ENCODE measurements at regions not wholly inside any gene's neighbourhood (a gene's known extent, or its start where the extent isn't known, plus 50 kb on each side); places are given as distances from the start of the nearest gene placed in this dataset.
"Not testable (repeated sequence)": the region's sequence is repeated elsewhere in the genome, so short reads cannot be mapped to it uniquely, and the experiment has no call there.

- H3K4me1 ChIP-seq (ENCODE audit: insufficient read depth, low read length); H3K4me3 ChIP-seq (ENCODE audit: low read length in 2 of 2); DNase-seq; H3K4me3 Mint-ChIP-seq; H3K36me3 Mint-ChIP-seq; POLR2A ChIA-PET (ENCODE audit: partially characterized antibody); H3K4me1 Mint-ChIP-seq; H3K9me3 ChIP-seq (ENCODE audit: control insufficient read depth in 1 of 2, low read length in 2 of 2); CTCF ChIA-PET (ENCODE audit: partially characterized antibody); H3K27me3 ChIP-seq (ENCODE audit: insufficient read depth, low read length); H3K27ac ChIP-seq (ENCODE audit: low read depth, low read length); H3K9me3 Mint-ChIP-seq; H3K27ac Mint-ChIP-seq; H3K36me3 ChIP-seq (ENCODE audit: insufficient read depth, low read length); intact Hi-C loops (cut with micrococcal nuclease): not testable (repeated sequence)
- peaks cover 12 to 26% of the 10 kb centered on the region in 2 donors for H3K27me3 Mint-ChIP-seq
These were observed 114.7 kb upstream of the ZBTB40 start for GRCh38 chr1:22336696-22337545.

- ChIA-PET CTCF (ENCODE audit: partially characterized antibody) (no interaction called here), POLR2A (ENCODE audit: partially characterized antibody) (no interaction called here)
- H3K36me3 ChIP-seq (ENCODE audit: insufficient read depth, low read length) = no peaks in the 10 kb centered on the region
- H3K27me3 ChIP-seq (ENCODE audit: insufficient read depth, low read length) = peaks cover 7% of the 10 kb centered on the region
- intact Hi-C loops (cut with micrococcal nuclease) = no loop called here
- H3K27ac ChIP-seq (ENCODE audit: low read depth, low read length) = no peak overlapping the region
- Mint-ChIP-seq H3K4me1 (peaks cover 0 to 7% (median 2%) of the 10 kb centered on the region in 4 donors), H3K9me3 (peaks cover 0 to 1% (median 0%) of the 10 kb centered on the region in 8 donors), H3K27me3 (peaks cover 16 to 32% of the 10 kb centered on the region in 2 donors), H3K27ac (no peak overlapping the region), H3K4me3 (no peak overlapping the region), H3K36me3 (no peaks in the 10 kb centered on the region)
- DNase-seq = no peak
- H3K9me3 ChIP-seq (ENCODE audit: control insufficient read depth in 1 of 2, low read length in 2 of 2) = no peaks in the 10 kb centered on the region
- H3K4me1 ChIP-seq (ENCODE audit: insufficient read depth, low read length) = no peaks in the 10 kb centered on the region
- H3K4me3 ChIP-seq (ENCODE audit: low read length in 2 of 2) = no peak overlapping the region
These were observed 113.4 kb upstream of the ZBTB40 start for GRCh38 chr1:22338071-22338765.

- Mint-ChIP-seq H3K27ac (no peak overlapping the region), H3K4me3 (no peak overlapping the region), H3K9me3 (no peaks in the 10 kb centered on the region), H3K36me3 (no peaks in the 10 kb centered on the region), H3K4me1 (peaks cover 0 to 7% (median 2%) of the 10 kb centered on the region in 4 donors), H3K27me3 (peaks cover 10 to 35% of the 10 kb centered on the region in 2 donors)
- no peaks in the 10 kb centered on the region for H3K36me3 ChIP-seq (ENCODE audit: insufficient read depth, low read length)
- ChIA-PET CTCF (ENCODE audit: partially characterized antibody) (no interaction called here), POLR2A (ENCODE audit: partially characterized antibody) (no interaction called here)
- DNase-seq = no peak
- H3K27me3 ChIP-seq (ENCODE audit: insufficient read depth, low read length) = peaks cover 7% of the 10 kb centered on the region
- no peaks in the 10 kb centered on the region for H3K4me1 ChIP-seq (ENCODE audit: insufficient read depth, low read length)
- intact Hi-C loops (cut with micrococcal nuclease) = no loop called here
- no peak overlapping the region for H3K27ac ChIP-seq (ENCODE audit: low read depth, low read length)
- H3K9me3 ChIP-seq (ENCODE audit: control insufficient read depth in 1 of 2, low read length in 2 of 2) = no peaks in the 10 kb centered on the region
- no peak overlapping the region for H3K4me3 ChIP-seq (ENCODE audit: low read length in 2 of 2)
These were observed 112.4 kb upstream of the ZBTB40 start for GRCh38 chr1:22339237-22339636.

GRCh38 chr1:22340066-22340465 lies 111.6 kb upstream of the ZBTB40 start:
- H3K4me3 ChIP-seq (ENCODE audit: low read length in 2 of 2) = no peak overlapping the region
- H3K4me3 Mint-ChIP-seq = no peak overlapping the region
- no peaks in the 10 kb centered on the region for H3K9me3 Mint-ChIP-seq

GRCh38 chr1:22340873-22341272 lies 110.8 kb upstream of the ZBTB40 start:
- H3K4me1 ChIP-seq (ENCODE audit: insufficient read depth, low read length) = no peaks in the 10 kb centered on the region
- ChIA-PET POLR2A (ENCODE audit: partially characterized antibody) (no interaction called here), CTCF (ENCODE audit: partially characterized antibody) (no interaction called here)
- H3K27ac Mint-ChIP-seq = no peak overlapping the region
- peaks cover 0 to 7% (median 2%) of the 10 kb centered on the region in 4 donors for H3K4me1 Mint-ChIP-seq
- no peaks in the 10 kb centered on the region for H3K9me3 ChIP-seq (ENCODE audit: control insufficient read depth in 1 of 2, low read length in 2 of 2)
- H3K36me3 Mint-ChIP-seq = no peaks in the 10 kb centered on the region
- H3K27ac ChIP-seq (ENCODE audit: low read depth, low read length) = no peak overlapping the region
- H3K27me3 ChIP-seq (ENCODE audit: insufficient read depth, low read length) = peaks cover 7% of the 10 kb centered on the region
- no peaks in the 10 kb centered on the region for H3K36me3 ChIP-seq (ENCODE audit: insufficient read depth, low read length)
- no peak overlapping the region for H3K4me3 Mint-ChIP-seq
- DNase-seq = no peak
- H3K9me3 Mint-ChIP-seq = no peaks in the 10 kb centered on the region
- H3K27me3 Mint-ChIP-seq = peaks cover 20 to 47% of the 10 kb centered on the region in 2 donors
- intact Hi-C loops (cut with micrococcal nuclease) = no loop called here
- no peak overlapping the region for H3K4me3 ChIP-seq (ENCODE audit: low read length in 2 of 2)

More at GRCh38 chr1:22340066-22340465, 111.6 kb upstream of the ZBTB40 start:
- ChIA-PET POLR2A (ENCODE audit: partially characterized antibody) (no interaction called here), CTCF (ENCODE audit: partially characterized antibody) (no interaction called here)
- Histone ChIP-seq H3K9me3 (ENCODE audit: control insufficient read depth in 1 of 2, low read length in 2 of 2) (no peaks in the 10 kb centered on the region), H3K4me1 (ENCODE audit: insufficient read depth, low read length) (no peaks in the 10 kb centered on the region), H3K36me3 (ENCODE audit: insufficient read depth, low read length) (no peaks in the 10 kb centered on the region), H3K27me3 (ENCODE audit: insufficient read depth, low read length) (peaks cover 7% of the 10 kb centered on the region), H3K27ac (ENCODE audit: low read depth, low read length) (no peak overlapping the region)
- Mint-ChIP-seq H3K27me3 (peaks cover 15 to 40% of the 10 kb centered on the region in 2 donors), H3K4me1 (peaks cover 0 to 7% (median 2%) of the 10 kb centered on the region in 4 donors), H3K27ac (no peak overlapping the region), H3K36me3 (no peaks in the 10 kb centered on the region)
- no peak for DNase-seq
- intact Hi-C loops (cut with micrococcal nuclease) = no loop called here

- Mint-ChIP-seq H3K4me3 (peak overlapping the region in 1 of 8 donors; percentile 22), H3K36me3 (no peaks in the 10 kb centered on the region), H3K9me3 (no peaks in the 10 kb centered on the region), H3K4me1 (peaks cover 0 to 7% (median 2%) of the 10 kb centered on the region in 4 donors), H3K27ac (peak overlapping the region in 2 of 7 donors; percentile 69 to 77), H3K27me3 (peaks cover 21 to 51% of the 10 kb centered on the region in 2 donors)
- ChIA-PET POLR2A (ENCODE audit: partially characterized antibody) (no interaction called here), CTCF (ENCODE audit: partially characterized antibody) (no interaction called here)
- DNase-seq = no peak
- Histone ChIP-seq H3K36me3 (ENCODE audit: insufficient read depth, low read length) (no peaks in the 10 kb centered on the region), H3K4me3 (ENCODE audit: low read length in 2 of 2) (no peak overlapping the region), H3K4me1 (ENCODE audit: insufficient read depth, low read length) (no peaks in the 10 kb centered on the region), H3K27me3 (ENCODE audit: insufficient read depth, low read length) (peaks cover 7% of the 10 kb centered on the region), H3K27ac (ENCODE audit: low read depth, low read length) (no peak overlapping the region), H3K9me3 (ENCODE audit: control insufficient read depth in 1 of 2, low read length in 2 of 2) (no peaks in the 10 kb centered on the region)
- intact Hi-C loops (cut with micrococcal nuclease) = no loop called here
These were observed 109.7 kb upstream of the ZBTB40 start for GRCh38 chr1:22341791-22342605.

- Histone ChIP-seq H3K4me1 (ENCODE audit: insufficient read depth, low read length) (no peaks in the 10 kb centered on the region), H3K9me3 (ENCODE audit: control insufficient read depth in 1 of 2, low read length in 2 of 2) (no peaks in the 10 kb centered on the region), H3K27me3 (ENCODE audit: insufficient read depth, low read length) (peaks cover 7% of the 10 kb centered on the region), H3K27ac (ENCODE audit: low read depth, low read length) (no peak overlapping the region), H3K4me3 (ENCODE audit: low read length in 2 of 2) (no peak overlapping the region), H3K36me3 (ENCODE audit: insufficient read depth, low read length) (no peaks in the 10 kb centered on the region)
- DNase-seq = no peak
- intact Hi-C loops (cut with micrococcal nuclease) = no loop called here
- Mint-ChIP-seq H3K36me3 (no peaks in the 10 kb centered on the region), H3K4me3 (no peak overlapping the region), H3K27me3 (peaks cover 23 to 52% of the 10 kb centered on the region in 2 donors), H3K27ac (peak overlapping the region in 1 of 7 donors; percentile 69), H3K4me1 (peaks cover 0 to 7% (median 2%) of the 10 kb centered on the region in 4 donors), H3K9me3 (no peaks in the 10 kb centered on the region)
- ChIA-PET CTCF (ENCODE audit: partially characterized antibody) (no interaction called here), POLR2A (ENCODE audit: partially characterized antibody) (no interaction called here)
These were observed 108.9 kb upstream of the ZBTB40 start for GRCh38 chr1:22342734-22343191.

Data from CD4-positive, alpha-beta memory T cell (primary cell).